Left lung (tissue), 4 donors: ENCODE measurements at regions not wholly inside any gene's neighbourhood (a gene's known extent, or its start where the extent isn't known, plus 50 kb on each side); places are given as distances from the start of the nearest gene placed in this dataset.

Source experiments
- ATAC-seq: fragments of 200-7000 bp; cut with Tn5 transposase; one replicate; pipeline ENCODE4 v1.9.1; 2020; ENCODE audit warnings: moderate library complexity
- DNase-seq, 4 donors: peaks; one replicate each; pipeline ENCODE4 v3.0.0-alpha.2; 2013 to 2020
- H3K27ac ChIP-seq, 2 donors: fragments of 200-600 bp; sonication (generic) in 1 of 2; one replicate each; pipeline versions ENCODE4 v1.5.0 to v1.8.0; 2020 to 2021
- H3K27me3 ChIP-seq, 2 donors: fragments of 200-600 bp; sonication (generic) in 1 of 2; one replicate each; pipeline versions ENCODE4 v1.5.0 to v1.8.0; 2020 to 2021
- H3K36me3 ChIP-seq, 2 donors: fragments of 200-600 bp; sonication (generic) in 1 of 2; one replicate each; pipeline versions ENCODE4 v1.5.0 to v1.8.0; 2020 to 2021
- H3K4me1 ChIP-seq, 2 donors: fragments of 200-600 bp; one replicate each; pipeline ENCODE4 v1.8.0; 2021
- H3K4me3 ChIP-seq, 2 donors: fragments of 200-600 bp; sonication (generic) in 1 of 2; one replicate each; pipeline versions ENCODE4 v1.5.0 to v1.8.0; 2020 to 2021; ENCODE audit warnings: mild to moderate bottlenecking in 1 of 2
- H3K9me3 ChIP-seq, 2 donors: fragments of 200-600 bp; sonication (generic) in 1 of 2; one replicate each; pipeline versions ENCODE4 v1.5.0 to v1.8.0; 2020 to 2021
- intact Hi-C, 2 donors: fragments of 100-400 bp; cut with DNase I; formaldehyde crosslinking; loops; one replicate each; pipeline versions ENCODE4 v1.11.2 to v1.14.2; 2022
- TF ChIP-seq, protein P1 (sequence below), 2 donors: fragments of 200-600 bp; sonication (generic) in 1 of 2; IDR thresholded peaks; one replicate each; pipeline versions ENCODE4 v1.5.0 to v1.8.0; 2021; ENCODE audit warnings: antibody characterized with exemption in 2 of 2
- donor health status: DM: no; HTN: yes; CAD: no.
- donor health status: DM: no; HTN: no; CAD: no.

DNA sequence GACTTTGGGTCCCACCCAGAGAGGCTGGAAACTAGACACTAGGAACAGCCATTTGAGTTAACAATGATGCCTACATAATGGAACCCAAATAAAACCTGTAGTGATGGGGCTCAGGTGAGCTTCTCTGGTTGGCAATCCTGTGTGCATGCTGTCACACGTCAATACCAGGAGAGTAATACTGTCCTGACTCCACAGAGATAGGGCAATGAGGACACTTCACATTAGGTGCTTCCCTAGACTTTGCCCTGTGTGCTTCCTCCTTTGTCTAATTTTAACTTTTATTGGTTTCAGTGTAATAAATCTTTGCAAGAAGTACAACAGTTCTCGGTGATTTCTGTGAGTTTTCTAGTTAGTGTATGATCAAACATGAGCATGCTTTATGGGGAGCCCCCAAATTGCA is 281.8 kb upstream of the ARRDC4 start:
- H3K27ac ChIP-seq = no peak overlapping the region
- H3K4me1 ChIP-seq = no peaks in the 10 kb centered on the region
- ATAC-seq (no peak), DNase-seq (no peak)
- no peak overlapping the region for H3K4me3 ChIP-seq
- H3K9me3 ChIP-seq = no peaks in the 10 kb centered on the region
- no peaks in the 10 kb centered on the region for H3K27me3 ChIP-seq
- intact Hi-C loops = no loop called here
- H3K36me3 ChIP-seq = no peaks in the 10 kb centered on the region
- TF ChIP-seq, protein P1, sequence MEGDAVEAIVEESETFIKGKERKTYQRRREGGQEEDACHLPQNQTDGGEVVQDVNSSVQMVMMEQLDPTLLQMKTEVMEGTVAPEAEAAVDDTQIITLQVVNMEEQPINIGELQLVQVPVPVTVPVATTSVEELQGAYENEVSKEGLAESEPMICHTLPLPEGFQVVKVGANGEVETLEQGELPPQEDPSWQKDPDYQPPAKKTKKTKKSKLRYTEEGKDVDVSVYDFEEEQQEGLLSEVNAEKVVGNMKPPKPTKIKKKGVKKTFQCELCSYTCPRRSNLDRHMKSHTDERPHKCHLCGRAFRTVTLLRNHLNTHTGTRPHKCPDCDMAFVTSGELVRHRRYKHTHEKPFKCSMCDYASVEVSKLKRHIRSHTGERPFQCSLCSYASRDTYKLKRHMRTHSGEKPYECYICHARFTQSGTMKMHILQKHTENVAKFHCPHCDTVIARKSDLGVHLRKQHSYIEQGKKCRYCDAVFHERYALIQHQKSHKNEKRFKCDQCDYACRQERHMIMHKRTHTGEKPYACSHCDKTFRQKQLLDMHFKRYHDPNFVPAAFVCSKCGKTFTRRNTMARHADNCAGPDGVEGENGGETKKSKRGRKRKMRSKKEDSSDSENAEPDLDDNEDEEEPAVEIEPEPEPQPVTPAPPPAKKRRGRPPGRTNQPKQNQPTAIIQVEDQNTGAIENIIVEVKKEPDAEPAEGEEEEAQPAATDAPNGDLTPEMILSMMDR (IDR thresholded peaks at IDR 0.05) = no peak

DNA sequence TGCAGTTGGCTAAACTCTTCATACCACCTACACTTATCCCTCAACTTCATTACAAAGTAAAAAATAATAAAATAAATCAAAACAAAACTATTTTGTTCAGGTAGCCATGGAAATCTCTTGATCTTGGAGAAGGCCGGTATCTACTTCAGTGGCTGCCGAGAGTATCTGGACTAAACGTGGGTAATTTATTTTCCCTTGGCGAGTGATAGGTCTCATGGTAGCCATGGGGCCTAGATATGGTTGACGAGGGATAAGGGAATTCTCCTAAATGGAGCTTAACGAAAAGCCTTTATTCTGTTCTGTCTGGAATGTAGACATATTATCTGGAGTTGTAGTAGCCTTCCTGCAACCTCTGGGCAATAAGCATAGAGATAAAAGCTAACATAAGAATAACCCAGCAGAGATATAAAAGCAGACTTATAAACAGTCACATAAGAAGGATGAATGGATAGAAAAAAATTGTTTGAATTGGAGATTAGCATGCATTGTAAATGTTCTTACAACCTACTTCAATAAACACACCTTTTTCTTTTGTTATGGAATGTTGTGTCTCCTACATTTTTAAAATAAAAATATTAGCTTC is 281.3 kb upstream of the ARRDC4 start:
- no peak for DNase-seq
- no peak for ATAC-seq
- H3K4me1 ChIP-seq = no peaks in the 10 kb centered on the region
- H3K36me3 ChIP-seq = no peaks in the 10 kb centered on the region
- TF ChIP-seq, protein P1 (IDR thresholded peaks at IDR 0.05) = no peak
- H3K27me3 ChIP-seq = no peaks in the 10 kb centered on the region
- no peak overlapping the region for H3K4me3 ChIP-seq
- intact Hi-C loops = no loop called here
- H3K27ac ChIP-seq = no peak overlapping the region
- H3K9me3 ChIP-seq = no peaks in the 10 kb centered on the region

DNA sequence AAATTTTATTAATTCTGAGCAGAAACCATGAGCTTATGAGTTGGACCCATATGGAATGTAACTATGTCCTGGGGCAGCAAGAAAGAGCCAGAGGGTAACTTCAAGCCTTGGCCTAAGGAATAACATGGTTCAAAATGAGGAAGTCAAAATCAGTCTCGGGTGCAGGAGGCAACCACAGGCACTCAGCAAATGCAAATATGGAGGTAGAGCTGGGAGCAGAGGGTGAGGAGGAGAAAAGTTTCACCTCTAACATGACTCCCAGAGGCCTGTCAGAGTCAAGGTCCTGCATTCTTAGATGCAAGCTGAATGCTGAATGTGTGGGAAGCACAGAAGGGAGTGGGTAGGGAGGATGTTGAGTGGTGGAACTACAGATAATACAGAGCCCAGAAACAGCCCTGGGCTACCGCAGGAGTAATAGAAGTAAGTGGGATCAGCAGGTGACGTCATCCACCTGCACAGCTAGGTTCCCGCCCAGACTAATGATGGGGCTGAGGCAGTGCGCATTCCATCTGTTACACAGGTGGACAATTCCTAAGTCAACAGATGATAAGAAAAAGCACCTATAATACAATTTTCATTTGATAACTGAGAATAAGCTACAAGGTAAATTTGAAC is 279.8 kb upstream of the ARRDC4 start:
- TF ChIP-seq, protein P1 (IDR thresholded peaks at IDR 0.05) = no peak
- no peak overlapping the region for H3K4me3 ChIP-seq
- no peaks in the 10 kb centered on the region for H3K4me1 ChIP-seq
- H3K9me3 ChIP-seq = no peaks in the 10 kb centered on the region
- ATAC-seq (no peak), DNase-seq (no peak)
- H3K36me3 ChIP-seq = no peaks in the 10 kb centered on the region
- intact Hi-C loops = no loop called here
- H3K27ac ChIP-seq = no peak overlapping the region
- no peaks in the 10 kb centered on the region for H3K27me3 ChIP-seq

DNA sequence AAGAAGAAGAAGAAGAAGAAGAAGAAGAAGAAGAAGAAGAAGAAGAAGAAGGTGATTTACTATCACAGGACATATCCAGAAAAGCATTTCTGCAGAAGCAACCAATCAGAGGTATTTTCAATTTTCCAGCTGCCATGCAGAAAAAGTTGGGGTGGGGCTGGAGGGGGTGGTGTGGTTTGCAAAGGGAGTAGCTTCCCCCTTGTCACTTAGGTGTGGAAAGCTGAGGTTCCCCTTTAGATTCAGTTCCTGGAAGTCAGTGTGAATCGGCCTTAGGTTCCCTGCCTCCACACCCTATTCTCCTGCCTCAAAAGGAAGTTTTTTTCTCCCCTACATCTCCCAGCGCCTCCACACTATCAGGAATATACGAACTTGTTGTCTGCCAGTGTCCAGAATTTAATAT is 276.7 kb upstream of the ARRDC4 start:
- ATAC-seq (no peak), DNase-seq (no peak)
- Histone ChIP-seq H3K36me3 (no peaks in the 10 kb centered on the region), H3K27me3 (no peaks in the 10 kb centered on the region), H3K9me3 (no peaks in the 10 kb centered on the region), H3K4me1 (no peaks in the 10 kb centered on the region), H3K27ac (no peak overlapping the region), H3K4me3 (no peak overlapping the region)
- TF ChIP-seq, protein P1 (IDR thresholded peaks at IDR 0.05) = no peak
- intact Hi-C loops = no loop called here

DNA sequence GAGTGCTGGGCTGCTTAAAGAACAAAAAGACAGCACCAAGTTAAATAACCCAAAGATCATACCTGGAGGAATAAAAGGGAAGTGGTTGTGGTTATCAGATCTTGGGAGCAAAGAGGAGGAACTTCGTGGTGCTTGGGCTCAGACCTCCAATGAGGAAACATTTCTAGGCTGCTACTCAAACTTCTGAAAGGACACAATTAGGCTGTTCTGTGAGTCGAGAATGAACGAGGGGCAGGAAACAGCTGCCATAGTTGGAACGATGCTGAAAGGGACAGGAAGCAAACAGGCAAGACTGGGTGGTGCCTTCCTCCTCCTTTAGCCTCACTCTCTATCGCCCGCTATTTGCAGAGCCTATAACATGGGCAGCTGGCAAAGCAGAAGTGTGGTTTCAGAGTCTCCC is 276.3 kb upstream of the ARRDC4 start:
- intact Hi-C loops = no loop called here
- Histone ChIP-seq H3K4me1 (no peaks in the 10 kb centered on the region), H3K36me3 (no peaks in the 10 kb centered on the region), H3K27me3 (no peaks in the 10 kb centered on the region), H3K9me3 (no peaks in the 10 kb centered on the region), H3K4me3 (no peak overlapping the region), H3K27ac (no peak overlapping the region)
- ATAC-seq (no peak), DNase-seq (no peak)
- TF ChIP-seq, protein P1 (IDR thresholded peaks at IDR 0.05) = no peak
